ENCODE measurements at regions not wholly inside any gene's neighbourhood (a gene's known extent, or its start where the extent isn't known, plus 50 kb on each side); places are given as distances from the start of the nearest gene placed in this dataset.
A peak's percentile ranks its signal among the peaks of the same experiment; 100 is the strongest.

DNA sequence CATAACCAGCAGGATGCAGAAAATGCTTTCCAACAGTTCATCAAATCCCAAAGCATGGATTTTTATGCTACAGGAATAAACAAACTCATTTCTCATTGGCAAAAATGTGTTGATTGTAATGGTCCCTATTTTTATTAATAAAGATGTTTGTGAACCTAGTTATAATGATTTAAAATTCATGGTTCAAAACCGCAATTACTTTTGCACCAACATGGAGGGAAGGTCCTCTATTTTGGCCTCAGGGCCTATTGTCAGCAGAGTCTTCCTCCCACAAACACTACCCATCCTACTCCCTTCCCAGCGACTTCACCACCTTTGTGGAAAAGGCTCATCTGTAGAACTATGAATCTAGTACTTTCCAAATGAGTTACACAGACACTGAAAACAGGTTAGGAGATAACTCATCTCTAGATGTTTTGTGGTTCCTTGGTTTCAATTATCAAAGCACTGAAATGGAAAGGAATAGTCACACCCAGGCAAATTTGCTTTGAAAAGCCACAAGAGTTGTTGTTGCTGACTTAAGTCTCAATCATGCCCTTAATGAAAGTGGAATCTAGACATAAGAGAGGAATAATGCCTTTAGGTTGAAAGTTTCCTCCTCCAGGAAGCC is 59.4 kb upstream of the FRMD4A start:
- in situ Hi-C loops (cut with HindIII; ENCODE audit: low sequenced_read_pairs), result no loop called here
- TF ChIP-seq, protein P1, sequence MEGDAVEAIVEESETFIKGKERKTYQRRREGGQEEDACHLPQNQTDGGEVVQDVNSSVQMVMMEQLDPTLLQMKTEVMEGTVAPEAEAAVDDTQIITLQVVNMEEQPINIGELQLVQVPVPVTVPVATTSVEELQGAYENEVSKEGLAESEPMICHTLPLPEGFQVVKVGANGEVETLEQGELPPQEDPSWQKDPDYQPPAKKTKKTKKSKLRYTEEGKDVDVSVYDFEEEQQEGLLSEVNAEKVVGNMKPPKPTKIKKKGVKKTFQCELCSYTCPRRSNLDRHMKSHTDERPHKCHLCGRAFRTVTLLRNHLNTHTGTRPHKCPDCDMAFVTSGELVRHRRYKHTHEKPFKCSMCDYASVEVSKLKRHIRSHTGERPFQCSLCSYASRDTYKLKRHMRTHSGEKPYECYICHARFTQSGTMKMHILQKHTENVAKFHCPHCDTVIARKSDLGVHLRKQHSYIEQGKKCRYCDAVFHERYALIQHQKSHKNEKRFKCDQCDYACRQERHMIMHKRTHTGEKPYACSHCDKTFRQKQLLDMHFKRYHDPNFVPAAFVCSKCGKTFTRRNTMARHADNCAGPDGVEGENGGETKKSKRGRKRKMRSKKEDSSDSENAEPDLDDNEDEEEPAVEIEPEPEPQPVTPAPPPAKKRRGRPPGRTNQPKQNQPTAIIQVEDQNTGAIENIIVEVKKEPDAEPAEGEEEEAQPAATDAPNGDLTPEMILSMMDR (IDR thresholded peaks at IDR 0.05; ENCODE audit: low read depth, low read length, missing control alignments), result no peak
- H3K4me3 ChIP-seq (ENCODE audit: low read depth, low read length), result no peak overlapping the region
- DNase-seq (ENCODE audit: low read depth), result no peak

DNA sequence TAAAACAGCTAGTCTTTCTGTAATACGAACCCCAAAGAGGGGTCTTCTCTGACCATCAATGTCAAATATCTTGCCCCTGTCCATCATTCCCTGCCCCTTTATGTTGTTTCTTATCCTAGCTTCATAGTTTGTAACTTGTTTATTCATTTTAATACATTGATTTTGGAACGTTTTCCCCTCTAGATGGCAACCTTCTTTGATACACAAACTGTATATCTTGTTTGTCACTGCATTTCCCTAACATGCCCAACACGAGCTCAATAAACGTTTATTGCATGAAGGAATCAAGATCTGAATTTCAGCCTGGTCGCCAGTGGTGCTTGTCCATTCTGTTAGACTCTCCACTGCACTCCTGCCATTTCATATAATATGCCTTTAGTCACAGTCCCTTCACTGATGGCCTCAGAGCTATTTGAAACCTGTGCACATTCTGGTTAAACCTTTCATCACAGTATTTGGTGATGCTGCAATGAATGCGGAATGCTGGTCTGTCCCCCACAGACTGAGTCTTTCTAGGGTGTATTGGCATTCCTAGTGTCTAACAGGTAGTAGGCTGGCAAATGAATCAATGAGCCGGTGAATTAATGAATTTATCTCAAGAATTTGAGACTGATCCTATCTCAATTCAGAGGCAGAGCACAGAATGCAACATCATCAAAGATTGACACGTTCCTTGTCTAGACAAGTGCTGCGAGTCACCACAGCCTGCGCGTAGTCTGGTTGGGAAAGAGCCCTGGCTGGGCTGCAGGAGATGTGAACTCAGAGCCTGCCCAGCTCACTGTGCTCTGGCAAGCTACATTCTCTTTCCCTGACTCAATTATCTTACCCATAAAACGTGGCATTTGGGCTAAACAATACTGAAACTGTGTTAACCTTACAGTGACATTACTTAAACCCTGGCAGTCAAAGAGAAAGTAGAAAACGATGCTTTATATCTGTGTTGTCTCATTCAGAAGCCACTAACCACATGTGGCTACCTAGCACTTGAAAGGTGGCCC is 55.2 kb upstream of the FRMD4A start:
- TF ChIP-seq, protein P1 (IDR thresholded peaks at IDR 0.05; ENCODE audit: low read depth, low read length, missing control alignments), result no peak
- in situ Hi-C loops (cut with HindIII; ENCODE audit: low sequenced_read_pairs), result no loop called here
- H3K4me3 ChIP-seq (ENCODE audit: low read depth, low read length), result no peak overlapping the region
- DNase-seq (ENCODE audit: low read depth), result peak; percentile 37

DNA sequence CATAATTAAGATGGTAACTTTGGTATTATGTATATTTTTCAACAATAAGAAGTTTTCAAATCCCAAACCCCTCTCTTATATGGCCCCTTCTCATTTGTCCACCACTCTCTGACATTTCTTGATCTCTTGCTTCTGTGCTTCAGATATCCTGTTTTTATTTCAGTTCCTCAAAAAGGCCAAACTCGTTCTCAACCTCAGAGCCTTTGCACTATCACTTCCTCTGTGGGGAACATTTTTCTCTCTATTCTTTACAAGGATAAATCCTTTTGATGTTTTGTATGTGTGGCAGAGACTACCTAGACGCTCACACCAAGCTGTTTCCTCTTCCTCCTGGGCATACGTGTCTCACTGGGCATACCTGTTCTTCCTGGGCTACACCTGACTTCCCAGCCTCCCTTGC is 54.2 kb upstream of the FRMD4A start:
- in situ Hi-C loops (cut with HindIII; ENCODE audit: low sequenced_read_pairs), result no loop called here
- no peak overlapping the region for H3K4me3 ChIP-seq (ENCODE audit: low read depth, low read length)
- TF ChIP-seq, protein P1 (IDR thresholded peaks at IDR 0.05; ENCODE audit: low read depth, low read length, missing control alignments), result no peak
- no peak for DNase-seq (ENCODE audit: low read depth)

DNA sequence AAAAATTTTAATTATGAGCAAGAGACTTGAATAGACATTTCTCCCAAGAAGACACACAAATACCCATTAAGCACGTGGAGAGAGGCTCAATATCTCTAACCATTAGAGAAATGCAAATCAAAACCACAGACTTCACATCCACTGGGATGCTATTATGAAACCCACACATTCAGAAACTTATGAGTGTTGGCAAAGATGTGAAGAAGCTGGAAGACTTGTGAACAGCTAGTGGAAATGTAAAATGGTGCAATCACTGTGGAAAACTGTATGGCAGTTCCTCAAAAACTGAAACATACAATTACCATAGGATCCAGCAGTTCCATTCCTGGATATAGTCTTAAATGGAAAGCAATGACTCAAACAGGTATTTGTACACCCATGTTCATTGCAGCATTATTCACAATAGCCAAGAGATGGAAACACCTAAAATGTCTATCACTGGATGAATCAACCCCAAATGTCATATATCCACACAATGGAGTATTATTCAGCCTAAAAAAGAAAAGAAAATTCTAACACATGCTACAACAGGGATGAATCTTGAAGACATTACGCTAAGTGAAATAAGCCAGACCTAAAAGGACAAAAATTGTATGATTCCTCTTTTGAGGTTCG is 53.5 kb upstream of the FRMD4A start:
- in situ Hi-C loops (cut with HindIII; ENCODE audit: low sequenced_read_pairs), result no loop called here

DNA sequence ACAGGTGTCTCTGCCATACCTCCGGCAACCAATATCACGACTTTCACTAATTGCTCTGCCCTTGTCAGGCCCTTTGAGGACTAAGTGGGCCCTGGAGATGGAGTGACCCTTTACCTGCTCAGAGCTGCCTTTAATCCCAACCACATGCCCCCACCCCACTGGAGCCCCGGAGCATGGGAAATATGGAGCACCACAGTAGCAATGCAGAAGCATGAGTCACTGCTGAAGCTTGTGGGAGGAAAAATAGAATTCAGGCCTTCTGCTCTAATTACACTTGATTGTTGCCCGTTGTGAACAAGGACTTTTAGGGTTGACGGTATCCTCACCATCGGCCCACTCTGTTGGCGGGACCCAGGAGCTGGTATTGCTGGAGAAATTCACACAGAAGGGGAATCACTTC is 52.5 kb upstream of the FRMD4A start:
- TF ChIP-seq, protein P1 (IDR thresholded peaks at IDR 0.05; ENCODE audit: low read depth, low read length, missing control alignments), result no peak
- DNase-seq (ENCODE audit: low read depth), result peak; percentile 58
- H3K4me3 ChIP-seq (ENCODE audit: low read depth, low read length), result no peak overlapping the region
- in situ Hi-C loops (cut with HindIII; ENCODE audit: low sequenced_read_pairs), result no loop called here

More for the DNA sequence above, 53.5 kb upstream of the FRMD4A start:
- H3K4me3 ChIP-seq (ENCODE audit: low read depth, low read length), result no peak overlapping the region
- no peak for DNase-seq (ENCODE audit: low read depth)
- TF ChIP-seq, protein P1 (IDR thresholded peaks at IDR 0.05; ENCODE audit: low read depth, low read length, missing control alignments), result no peak

DNA sequence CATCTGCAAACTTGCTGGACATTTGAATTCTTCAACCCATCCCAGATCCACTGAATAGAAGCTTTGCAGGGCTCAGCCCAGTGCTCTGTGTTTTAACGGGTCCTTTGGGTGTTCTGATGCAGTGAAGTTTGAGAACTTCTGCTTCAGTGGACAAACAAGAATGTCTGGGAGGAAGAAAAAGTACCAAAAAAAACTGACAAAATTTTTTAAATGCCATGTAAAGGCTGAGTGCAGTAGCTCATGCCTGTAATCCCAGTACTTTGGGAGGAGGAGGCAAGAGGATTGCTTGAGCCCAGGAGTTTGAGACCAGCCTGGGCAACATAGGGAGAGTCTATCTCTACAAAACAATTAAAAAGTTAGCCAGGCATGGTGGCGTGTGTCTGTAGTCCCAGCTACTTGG is 51.8 kb upstream of the FRMD4A start:
- TF ChIP-seq, protein P1 (IDR thresholded peaks at IDR 0.05; ENCODE audit: low read depth, low read length, missing control alignments), result no peak
- in situ Hi-C loops (cut with HindIII; ENCODE audit: low sequenced_read_pairs), result no loop called here
- DNase-seq (ENCODE audit: low read depth), result no peak
- no peak overlapping the region for H3K4me3 ChIP-seq (ENCODE audit: low read depth, low read length)

All from astrocyte of the cerebellum (primary cell).